GM18873 (cell line): ENCODE measurements at regions not wholly inside any gene's neighbourhood (a gene's known extent, or its start where the extent isn't known, plus 50 kb on each side); places are given as distances from the start of the nearest gene placed in this dataset.

Experiments
- ATAC-seq: cut with Tn5 transposase; IDR thresholded peaks from one replicate; pipeline ENCODE4 v1.9.1; 2021; ENCODE audit warnings: mild to moderate bottlenecking, moderate library complexity, moderate number of reproducible peaks; ENCODE audit not compliant: unreplicated experiment, low FRiP score

DNA sequence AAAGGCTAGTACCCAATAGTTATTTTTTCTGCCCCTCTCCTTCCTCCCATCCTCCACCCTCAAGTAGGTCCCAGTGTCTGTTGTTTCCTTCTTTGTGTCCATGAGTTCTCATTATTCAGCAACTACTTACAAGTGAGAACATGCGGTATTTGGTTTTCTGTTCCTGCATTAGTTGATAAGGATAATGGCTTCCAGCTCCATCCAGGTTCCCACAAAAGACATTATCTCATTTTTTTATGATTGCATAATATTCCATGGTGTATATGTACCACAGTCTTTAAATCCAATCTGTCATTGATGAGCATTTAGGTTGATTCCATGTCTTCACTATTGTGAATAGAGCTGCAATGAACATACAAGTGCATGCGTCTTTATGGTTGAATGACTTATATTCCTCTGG lies 128.3 kb upstream of the ANKRD55 start:
- ATAC-seq, result no peak

DNA sequence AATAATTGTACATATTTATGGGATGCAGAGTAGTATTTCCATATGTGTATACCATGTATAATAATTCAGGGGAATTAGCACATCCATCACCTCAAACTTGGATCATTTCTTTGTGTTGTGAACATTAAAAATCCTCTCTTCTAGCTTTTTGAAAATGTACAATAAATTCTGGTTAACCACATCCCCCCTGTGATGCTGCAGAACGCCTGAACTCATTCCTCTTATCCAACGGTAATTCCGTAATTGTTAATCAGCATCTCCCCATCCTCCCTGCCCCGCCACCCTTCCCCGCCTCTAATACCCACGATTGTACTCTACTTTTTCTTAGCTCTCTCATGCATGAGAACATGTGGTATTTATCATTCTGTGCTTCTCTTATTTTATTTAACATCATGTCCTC lies 127.7 kb upstream of the ANKRD55 start:
- ATAC-seq, result no peak

DNA sequence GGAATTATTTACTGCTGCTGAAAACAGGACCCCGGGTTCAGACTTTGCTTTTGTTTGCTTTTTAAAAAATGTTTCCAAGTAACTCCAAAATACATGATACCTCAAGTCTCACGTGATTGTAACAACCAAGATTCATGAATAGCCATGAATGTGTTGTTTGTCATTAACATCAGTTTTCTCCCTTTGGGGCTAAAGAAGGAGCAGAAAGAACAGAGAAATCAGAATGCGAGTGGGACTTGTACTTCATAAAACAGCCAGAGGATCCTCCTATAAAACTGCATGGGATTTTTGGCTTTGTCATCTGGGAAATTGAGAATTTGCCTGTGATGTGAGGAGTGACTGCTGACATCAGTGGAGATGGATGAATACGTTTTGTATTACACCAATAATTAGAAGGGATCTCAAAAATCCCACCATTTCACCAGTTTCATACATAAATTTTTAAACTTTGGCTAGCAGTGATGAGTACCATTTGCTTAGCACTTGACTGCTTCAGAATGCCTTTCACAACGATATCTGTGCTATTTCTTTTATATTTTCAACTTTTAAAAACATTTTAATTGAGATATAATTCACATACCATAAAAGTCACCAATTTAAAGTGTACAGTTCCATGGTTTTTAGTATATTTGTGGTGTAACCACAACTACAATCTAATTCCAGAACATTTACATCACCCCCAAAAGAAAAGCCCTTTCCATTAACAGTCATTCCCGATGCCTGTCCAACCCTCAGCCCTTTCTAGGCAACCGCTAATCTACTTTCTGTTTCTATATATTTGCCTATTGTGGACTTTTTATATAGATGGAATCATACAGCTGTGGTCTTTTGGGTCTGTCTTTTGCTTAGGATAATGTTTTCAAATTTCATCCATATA lies 126.9 kb upstream of the ANKRD55 start:
- ATAC-seq, result no peak

DNA sequence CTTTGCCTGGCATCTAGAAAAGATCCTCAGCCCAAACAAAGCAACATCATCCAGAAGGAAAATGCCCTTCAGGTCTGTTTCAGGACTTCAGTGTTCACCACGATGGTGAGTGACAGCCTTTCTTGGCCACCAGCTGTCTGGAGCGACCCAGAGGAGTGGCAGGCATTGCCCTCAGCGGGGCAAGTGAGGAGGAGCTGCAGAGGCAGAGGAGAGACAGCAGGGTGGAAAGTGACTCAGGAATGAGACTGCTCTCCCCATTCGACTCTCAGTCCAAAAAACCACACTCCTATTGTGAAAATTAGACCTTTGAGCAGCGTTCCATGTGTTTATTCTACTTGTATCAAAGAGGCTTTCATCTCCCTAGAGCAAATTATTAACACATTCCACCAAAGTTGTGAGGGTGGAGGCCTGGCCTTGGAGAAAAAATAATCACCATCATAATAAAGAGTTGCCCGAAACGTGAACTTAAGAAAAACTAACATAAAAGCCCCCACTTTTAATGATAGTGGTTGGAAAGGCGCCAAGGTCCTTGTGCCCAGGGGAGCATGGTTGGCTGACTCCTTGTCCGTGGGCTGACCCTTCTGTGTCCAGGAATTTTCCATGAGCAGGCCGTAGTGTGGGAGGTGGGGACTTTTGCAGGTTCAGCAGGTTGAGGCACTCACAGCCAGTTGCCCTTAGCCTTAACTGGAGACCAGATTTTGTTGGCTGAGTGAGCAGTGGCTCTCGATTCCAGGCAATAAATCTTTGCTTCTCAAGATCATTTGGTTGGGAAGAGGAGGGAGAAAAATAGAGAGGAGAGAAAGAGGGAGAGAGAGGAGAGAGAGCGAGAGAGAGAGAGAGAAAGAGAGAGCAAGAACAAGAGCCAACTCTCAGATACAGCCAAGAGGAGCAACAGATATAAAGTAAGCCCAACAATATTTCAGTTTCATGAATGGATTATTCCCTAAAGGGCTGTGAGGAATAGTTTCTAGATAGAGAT lies 125.9 kb upstream of the ANKRD55 start:
- no peak for ATAC-seq

DNA sequence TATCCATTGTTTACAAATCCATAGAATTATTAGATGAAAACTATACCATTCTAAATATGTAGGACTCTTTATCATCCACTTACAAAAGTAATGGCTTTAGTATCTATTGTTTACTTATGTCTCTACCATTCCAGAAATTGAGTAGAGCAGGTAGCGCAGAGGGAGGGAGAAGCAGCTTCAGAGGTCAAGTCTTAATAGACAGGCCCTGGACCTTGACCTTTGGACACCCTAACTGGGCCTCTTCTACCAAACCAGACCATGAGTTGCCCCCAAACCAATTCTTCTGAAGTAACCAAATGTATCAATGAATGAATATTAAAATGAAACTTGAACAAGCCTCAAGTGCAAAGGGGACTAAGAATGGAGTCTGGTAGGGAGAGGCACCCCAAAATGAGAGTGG lies 124.9 kb upstream of the ANKRD55 start:
- no peak for ATAC-seq

DNA sequence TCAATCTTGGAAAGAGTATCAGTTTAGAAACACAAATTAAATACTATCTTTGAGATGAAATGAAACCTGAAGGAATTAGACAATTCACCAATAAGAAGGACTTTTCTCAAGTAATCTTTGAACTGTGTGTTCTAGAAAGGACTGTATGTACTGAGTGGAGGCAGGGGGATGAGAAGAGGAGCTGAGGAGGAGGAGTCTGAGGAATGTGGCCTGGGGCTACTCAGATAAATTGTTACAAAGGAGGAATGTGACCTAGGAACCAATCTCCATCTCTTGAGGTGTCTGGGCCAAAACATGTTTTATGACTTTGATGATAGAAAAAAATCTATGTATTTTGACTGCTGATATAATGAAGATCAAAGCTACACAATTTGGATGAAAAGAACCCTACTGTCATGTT lies 124.3 kb upstream of the ANKRD55 start:
- no peak for ATAC-seq

DNA sequence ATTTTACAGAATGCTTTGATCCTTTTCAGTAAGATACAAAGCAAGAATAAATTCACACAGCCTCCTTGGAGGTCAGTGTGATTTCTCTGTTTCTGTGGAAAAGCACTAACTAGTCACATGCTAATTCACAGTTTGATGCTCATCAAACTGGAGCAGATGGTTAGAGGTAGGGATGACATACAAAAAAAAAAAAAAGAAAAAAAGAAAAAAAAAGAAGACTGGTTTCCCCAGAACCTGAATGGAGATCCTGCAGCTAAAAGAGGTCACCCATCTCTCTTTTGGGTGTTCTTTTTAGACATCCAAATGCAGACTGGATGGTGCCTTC lies 123.7 kb upstream of the ANKRD55 start:
- ATAC-seq, result no peak

DNA sequence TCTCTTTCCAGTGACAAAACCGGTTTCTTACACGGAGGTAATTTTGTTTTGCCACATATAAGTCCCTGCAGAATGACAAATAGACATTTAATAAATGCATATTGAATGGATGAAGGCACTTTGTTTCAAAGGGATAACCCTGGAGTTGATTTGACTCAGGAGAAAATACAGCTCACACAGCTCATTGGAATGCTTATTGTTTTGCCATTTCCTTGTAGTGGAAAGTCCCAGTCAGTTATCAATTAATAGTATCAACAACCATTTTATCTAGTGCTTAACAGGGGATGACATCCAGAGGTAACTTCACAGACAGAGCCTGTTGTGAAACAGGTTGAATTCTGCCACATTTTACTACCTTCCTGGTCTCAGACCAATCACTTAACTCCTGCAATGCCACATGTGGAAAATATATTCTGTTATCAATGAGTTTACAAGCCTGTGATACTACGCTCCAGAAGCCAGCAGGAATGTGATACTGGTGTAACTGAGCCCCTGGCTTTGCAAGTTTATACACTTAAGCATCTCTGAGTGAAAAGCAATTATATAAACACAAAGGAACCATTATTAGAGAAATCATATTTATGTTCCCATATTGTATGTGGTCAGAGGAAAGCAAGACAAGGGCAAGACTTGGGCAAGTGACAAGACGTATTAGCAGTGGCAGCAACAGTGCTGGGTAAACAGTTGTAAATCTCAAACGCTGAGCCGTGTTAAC lies 123.1 kb upstream of the ANKRD55 start:
- ATAC-seq, result no peak

DNA sequence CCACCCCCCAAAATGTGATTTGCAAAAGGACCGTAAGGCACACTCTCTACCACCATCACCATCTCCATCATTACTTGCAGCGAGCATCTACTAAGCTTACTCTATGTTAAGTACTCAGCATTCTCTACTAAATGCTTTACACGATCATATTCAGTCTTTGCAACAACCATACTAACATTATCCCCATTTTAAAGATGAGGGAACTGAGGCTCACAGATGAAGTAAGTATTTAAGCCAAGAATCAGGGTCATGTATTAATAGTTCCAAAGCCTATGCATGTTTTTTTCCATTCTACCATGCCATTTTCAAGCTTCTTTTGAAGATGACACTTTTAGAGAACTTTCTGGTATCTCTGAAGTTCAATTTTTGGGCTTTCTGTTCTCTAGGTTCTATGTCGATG lies 121.7 kb upstream of the ANKRD55 start:
- ATAC-seq, result no peak

DNA sequence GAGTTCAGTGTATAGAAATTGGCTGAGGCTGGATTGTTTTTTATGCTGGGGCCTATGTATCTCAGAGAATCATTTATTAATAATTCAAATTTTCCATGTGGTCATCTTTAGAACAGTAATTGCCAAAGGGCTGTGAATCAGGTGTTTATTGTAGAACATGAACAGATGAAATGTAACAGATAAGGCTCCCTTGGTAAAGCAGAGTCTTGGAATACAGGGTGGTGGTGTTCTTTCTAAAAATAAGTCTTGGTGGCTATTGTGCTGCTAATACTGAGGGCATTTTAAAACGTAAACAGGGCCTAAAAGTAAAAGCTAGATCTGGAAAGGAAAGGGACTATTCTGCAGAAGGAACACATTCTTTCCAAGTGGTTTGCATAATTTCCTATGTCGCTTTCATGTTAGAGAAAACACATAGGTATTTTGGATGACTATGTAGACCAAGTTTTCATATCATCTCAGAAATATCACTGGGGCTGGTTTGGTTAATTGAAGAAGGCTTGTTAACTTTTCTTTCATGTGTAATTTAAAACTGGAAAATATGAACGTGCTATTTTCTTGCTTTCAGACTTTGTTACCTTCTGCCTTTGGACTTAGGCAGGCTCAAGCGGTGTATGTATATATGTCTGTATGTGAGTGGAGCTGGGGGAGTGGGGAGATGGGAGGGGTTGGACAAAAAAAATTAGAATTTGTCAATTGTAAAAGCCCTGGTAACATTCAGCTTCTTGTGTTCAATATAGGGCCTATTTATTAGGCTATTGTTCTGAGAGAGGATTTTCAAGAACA lies 119.9 kb upstream of the ANKRD55 start:
- ATAC-seq, result no peak

DNA sequence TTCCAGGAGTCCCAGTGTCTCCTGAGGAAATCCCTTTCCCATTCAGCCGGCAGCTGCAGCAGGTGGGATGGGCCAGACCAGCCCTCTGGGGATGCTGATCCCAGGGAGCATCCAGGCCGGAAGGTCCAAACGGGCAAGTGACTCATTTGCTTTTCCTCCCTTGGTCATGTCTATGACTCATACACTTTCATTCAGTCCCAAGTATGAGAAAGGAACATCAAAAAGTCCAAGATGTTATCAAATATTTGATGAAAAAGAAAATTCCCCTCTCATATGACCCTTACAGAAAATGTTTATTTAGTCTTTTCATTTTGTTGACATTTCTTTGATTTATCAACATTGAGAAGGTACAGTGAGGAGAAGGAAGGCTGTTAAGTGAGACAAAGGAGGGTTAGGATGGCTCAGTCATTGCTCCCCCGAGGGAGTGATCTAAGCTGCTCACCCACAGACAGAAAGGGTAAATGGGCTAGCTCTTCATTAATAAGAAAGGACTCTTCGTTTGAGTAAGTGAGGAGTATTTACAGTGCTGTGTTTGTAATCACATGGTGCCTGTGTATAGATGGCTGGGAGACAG lies 117.6 kb upstream of the ANKRD55 start:
- ATAC-seq, result no peak

DNA sequence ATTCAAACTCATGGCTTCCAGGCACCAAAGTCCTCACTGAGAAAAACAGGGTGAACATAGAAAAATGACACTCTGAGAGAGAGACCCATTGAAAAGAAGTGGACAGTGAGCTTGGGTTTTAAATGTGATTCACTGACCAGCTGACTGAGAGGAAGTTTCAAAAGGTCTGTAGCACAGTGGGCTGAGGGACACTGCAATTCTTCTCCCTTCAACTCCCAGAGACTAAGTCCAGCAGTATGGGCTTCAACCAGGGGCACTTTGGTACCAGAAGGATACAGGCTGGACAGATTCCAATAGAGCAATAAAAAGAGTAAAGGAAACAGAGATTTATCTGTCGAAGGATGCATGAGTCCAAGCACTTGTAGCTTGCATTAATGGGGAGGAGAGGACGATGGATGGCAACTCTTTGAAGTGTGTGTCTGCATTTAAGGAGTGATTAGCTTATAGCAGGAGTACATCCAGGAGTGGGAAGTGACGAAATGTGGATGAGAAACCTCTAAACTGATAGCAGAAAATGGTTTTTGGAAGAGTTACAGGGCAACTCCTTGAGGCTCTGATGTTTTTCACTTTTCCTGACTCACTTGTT lies 117.0 kb upstream of the ANKRD55 start:
- ATAC-seq, result no peak

DNA sequence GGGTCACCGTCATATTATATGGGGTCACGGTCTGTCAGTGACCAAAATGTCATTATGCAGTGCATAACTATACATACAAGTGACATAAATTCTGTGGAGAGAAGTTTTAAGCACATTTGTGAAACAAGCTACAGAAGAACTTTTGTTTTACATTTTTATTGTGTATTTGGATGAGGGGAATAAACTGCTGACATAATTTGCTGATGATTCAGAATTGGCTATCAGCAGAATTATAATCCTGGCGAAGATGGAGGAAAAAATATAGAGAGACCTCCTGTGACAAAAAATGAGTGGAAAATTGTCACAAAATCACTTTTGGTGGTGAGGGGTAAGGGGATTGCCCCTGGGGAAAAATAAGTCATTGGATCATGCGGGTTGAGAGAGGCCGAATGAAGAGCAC lies 116.3 kb upstream of the ANKRD55 start:
- ATAC-seq, result no peak

DNA sequence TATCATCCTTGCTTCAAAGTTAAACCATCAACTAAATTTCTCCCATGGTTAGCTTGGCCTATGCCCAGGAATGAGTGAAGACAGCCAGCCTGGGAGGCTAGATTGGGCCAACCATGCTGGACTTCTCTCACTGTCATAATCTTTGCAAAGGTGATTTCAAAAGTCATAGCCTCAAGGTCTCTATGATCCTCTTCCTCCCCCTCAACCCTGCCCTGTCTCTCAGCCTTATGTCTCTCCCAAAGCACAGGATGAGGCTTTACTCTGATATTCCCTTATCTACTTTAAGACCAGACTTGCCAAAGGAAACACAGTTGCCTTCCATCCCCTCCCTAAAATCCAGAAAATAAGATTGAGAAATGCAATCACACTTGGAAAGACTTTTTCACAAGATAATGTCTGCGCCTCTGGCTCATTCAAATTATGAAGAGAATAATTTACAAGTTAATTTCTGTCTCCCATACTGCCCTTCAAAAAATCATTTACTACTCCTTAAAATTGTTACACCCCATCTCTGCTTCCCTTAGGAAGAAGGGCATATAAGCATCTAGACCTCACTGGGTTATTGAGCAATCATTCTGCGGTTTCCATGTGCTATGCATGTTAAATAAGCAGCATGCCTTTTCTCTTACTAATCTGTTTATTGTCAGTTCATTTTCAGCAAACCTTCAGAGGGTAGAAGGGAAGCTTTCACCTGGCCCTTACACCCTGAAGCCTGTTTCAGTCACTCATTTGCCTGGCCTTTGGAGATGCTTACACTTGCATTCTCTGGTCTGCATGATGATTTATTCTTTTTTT lies 113.8 kb upstream of the ANKRD55 start:
- ATAC-seq, result no peak

DNA sequence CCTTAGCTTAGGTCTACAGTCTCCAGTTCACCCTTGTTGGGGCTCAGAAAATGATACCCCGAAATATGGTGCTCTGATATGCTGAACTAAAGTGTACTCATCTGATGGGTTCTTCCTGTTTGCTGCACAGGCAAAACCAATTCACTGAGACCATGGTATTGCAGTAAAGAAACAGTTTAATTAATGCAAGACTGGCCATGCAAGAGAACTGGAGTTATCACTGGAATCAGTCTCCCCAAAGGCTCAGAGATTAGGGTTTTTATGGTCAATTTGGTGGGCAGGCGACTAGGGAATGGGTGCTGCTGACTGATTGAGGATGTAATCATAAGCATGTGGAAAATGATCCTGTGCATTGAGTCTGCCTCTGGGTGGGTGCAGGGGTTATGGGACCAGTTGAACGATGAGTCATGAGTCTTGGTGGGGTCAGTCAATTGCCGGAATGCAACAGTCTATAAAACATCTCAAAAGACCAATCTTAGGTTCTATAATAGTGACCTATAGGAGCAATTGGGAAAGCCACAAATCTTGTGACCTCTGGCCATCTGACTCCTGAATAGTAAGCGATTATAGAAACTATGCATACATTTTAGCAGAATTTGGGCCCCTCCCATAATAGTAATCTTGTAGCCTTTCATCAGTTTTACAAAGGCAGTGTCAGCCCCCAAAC lies 113.0 kb upstream of the ANKRD55 start:
- ATAC-seq, result no peak

DNA sequence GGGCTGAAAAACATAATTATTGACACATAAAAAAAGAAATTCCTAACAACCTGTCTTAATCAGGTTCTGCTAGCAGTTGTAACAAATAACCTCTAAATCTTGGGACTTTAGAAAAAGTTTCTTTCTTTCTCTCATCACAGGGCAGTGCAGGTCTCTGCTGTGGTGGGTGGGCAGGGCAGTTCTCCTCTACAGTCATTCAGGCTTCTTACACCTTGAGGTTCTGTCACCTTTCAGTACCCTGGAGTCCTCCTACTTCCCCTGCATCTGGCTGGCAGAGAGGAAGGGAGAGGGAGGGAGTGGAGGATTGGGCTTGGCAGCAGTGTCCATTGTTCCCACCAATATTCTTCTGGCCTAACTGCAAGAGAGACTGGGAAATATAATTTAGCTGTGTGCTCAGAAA lies 112.2 kb upstream of the ANKRD55 start:
- no peak for ATAC-seq

DNA sequence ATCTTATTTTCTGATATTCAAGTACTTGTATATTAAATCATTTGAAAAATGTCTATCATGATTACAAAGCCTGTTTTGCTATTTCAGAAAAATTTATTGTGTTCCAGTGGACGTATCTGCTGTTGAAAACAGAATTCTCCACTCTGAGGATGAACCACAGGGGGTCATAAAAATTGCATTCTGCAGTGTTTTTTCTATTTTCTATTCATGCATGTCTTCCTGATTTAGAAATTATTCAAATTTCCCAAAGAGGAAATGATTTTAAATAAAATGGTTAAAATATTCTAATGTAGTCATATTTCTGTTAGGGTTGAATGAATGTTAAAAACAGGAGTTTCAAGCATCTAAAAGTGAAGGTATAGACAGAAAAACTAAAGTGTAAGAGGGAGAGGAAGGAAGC lies 111.5 kb upstream of the ANKRD55 start:
- no peak for ATAC-seq

DNA sequence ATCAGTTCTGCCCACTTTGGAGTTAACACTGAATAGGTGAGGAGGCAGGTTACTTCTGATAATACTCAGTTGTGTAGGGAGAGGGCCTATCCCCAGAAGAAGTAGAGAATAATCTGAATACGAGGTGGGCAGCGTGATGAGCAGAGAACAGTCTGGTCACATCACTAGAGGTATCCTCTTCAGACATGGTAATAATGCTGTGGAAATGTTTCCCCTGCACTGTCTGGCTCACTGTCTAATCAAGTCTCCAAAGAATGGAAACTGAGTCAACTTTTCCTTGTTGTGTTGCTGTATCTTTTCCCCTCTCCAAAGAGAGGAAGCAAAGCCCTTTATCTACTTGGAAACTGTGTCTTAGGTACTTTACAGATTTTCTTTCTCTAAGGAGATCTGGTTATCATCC lies 110.9 kb upstream of the ANKRD55 start:
- no peak for ATAC-seq
